T-helper 2 cell treated with Interferon-gamma antibody and Interleukin-4, amounts not matched to agents 100 ng/mL and 5 ng/mL, for 36 hours (primary cell): ENCODE measurements at regions not wholly inside any gene's neighbourhood (a gene's known extent, or its start where the extent isn't known, plus 50 kb on each side); places are given as distances from the start of the nearest gene placed in this dataset.

Source experiments
- intact Hi-C: fragments of 100-400 bp; cut with micrococcal nuclease; formaldehyde crosslinking; loops from one replicate; pipeline ENCODE4 v1.15.1; 2023

DNA sequence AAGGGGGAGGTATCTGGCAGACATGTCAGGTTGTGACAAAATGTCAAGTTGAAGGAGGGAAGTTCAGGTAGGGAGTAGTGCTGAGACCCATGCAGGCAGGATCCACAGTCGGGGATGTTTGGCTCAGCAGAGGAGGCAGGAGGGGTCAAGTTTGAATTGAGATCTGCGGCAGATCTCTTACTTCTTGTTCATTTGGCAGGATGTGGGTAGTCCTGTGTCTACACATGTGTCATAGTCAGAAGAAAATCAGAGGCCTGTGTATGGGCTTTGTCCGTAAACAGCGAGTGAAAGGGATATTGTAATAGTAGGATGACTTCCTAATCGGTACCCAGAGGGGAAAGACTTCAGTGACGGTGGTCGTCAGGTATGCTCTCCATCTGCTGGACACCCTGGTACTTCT, 203.8 kb upstream of the MTPN start:
- intact Hi-C loops = no loop called here

DNA sequence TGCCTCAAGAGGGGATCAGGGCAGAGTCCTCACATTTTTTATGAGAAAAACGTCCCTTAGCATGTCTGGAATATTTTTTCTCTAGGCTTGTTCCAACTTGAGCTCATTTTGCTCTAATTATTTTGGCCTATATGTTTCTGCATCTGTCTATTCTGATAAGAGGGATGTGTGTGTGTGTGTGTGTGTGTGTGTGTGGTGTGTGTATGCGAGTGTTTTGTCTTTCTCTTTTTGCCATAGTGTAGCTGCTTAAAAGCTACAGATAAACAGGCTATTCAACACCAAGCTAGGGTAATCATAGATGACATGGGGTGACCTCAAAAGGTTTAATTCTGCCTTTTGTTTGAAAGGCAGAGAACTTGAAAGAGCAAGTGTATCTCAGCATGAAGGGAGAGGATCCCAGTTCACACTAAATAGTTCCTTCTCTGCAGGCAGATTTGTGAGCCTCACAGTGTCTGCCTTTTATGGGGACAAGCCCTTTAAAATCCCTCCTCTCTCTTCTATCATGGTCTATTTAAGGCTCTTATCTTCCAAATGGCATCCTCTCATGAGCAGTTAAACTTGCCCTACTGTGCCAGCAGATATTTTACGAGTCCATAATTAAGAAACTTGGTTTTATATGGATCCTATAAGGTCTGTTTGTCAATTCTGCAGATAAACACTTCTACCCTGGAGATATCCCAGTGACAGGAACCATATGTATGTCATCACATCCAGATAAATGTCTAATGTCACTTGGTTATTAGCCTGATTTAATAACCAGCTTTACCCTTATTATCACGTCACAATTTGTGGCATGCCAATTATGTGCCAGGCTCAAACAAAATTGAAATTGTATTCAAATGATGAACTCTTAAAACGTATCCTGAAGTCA, 202.9 kb upstream of the MTPN start:
- intact Hi-C loops = no loop called here

DNA sequence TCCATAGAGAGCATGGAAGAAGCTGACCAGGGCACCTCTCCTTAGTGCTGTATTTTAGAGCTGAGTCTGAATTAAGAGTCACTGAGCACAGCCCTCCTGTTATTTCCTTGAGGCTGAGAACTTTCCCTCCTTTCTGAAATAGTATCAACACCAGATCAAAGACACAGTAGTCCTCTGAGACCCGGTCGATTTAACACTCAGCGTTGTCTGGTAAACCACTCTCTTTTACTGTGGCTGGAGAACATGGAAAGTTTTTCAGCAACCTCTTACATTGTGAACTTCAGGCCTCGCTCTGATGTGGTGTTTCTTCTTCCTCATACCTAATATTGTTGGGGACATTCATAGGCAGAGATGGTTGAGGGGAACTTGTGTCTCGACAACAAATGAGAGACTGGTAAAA, 202.0 kb upstream of the MTPN start:
- intact Hi-C loops = no loop called here

DNA sequence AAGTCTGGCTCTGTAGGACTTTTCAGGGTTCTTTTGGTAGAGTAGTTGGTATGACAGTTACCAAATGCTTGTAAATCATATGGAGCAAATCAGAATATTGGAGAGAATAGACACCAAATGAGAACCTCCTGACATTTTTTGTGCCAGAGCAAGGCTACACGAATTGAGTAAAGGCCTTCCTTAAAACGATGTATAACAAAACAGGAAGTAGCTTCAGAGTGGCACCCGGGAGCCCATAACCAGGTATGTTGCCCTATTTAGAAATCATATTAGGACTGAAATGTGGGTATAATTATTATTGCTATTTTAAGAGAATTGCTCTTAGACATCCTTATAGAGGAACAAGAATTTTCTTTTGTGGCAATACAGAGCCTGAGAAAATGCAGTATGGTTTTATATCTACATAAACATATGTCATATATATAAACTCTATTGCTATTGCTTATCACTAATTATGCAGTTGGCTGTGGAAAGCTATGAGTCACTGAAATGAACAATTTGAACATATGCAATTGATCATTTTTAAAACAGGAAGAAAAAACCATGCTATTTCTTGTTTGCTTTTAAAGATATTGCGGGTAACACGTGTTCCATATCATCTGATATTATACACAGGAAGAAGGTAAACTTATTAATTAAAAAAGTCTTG, 197.4 kb upstream of the MTPN start:
- intact Hi-C loops = no loop called here

DNA sequence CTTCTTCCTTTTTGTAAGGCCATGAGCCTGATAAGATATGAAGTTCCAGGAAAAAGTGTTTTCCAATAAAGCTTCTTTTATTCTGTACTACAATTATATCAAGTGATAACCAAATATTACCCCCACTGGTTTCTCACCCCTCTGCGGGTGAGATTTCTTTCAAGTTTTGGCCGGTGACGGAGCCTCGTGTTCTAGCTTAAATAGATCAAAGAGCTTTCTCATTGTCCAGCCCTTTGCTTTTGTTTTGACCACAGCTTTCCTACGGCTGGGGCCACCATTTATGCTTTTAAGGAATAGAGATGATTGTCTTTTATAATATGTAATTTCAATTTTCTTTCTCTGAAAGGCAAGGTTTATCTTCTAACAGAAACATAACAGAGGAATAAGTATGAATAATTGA, 196.7 kb upstream of the MTPN start:
- intact Hi-C loops = no loop called here

DNA sequence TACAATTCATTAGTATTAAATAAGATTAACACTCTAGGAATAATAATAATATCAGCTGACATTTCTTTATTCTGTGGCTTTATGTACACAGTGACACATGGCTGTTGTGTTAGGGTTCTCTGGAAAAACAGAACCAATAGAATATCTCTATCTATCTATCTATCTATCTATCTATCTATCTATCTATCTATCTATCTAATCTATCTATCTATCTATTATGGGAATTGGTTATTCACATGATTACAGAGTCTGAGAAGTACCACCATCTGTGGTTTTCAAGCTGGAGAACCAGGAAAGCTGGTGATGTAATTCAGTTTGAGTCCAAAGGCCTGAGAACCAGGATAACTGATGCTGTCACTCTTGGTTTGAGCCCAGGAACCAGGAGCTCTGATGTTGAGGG, 194.1 kb upstream of the MTPN start:
- intact Hi-C loops = no loop called here

DNA sequence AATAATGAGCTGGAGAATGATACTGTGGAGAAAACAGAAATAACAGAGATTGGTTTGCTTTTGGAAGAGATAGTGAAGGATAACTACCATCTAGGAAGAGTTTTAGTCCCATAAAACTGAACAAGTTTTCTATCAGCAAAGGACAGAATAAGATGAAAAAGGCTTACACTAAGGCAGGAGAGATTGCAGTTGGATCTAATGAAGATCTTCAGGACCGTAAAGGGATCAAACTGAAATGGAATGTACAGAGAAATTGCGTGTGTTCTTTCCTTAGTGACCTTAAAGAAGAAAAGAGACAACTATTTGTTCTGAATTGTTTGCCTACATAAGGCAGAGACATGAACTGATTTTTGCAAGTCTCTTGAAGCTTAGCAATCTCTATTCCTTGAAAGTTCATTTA, 191.7 kb upstream of the MTPN start:
- intact Hi-C loops = no loop called here

DNA sequence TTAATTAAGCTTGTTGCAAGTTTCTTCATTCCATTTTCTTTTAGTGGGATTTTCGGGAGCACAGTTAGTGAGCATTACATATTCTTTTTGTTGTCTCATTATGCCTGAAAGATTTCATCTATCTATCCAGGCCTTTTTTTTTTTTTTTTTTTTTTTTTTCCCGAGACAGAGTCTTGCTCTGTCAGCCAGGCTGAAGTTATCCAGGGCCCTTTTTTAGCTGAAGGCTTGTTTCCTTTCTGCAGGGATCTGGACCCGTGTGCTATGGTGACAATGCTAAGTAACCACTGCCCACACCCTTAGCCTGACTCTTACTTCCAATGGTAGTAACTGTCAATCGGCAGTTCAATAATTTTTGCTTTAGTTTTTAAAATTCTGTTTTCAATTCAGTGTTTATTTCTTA, 190.8 kb upstream of the MTPN start:
- intact Hi-C loops = no loop called here

DNA sequence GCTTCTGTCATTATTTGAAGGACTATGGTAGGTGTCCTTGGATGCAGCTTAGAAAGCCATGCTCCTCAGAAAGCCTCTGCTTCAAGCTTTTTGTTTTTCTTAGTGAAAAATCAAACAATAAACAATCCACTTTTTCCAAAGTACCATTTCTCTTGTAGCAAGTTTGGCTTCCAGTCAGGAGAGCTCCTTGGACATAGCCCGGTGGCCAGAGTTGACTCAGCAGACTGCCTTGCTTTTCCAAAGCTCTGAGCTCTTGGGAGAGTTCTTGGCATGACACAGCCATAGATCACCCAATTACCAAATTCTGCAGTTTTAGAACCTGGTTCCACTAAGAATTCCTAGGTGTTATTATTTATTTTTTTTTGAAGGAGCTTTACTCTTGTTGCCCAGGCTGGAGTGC, 189.4 kb upstream of the MTPN start:
- intact Hi-C loops = no loop called here

DNA sequence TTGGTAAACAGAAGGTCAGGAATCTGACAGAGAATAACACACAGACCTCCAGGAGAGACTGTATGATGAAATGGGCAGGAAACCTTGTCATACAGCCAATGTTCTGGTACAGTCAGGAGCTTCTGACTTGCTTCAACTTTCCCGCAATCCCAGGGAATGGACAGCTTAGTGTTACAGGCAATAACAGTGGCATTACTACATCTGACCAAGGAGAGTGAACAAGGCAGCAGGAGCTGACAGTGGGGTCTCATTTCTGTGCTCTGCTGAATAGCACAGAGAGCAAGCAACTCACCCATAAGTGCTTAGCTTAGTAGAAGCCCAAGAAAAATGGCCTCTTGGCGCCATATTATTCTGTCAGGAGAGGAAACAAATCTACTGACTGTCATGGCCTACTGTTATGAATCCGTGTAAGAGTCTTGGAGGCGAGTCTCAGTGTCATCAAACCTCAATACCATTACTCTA, 186.2 kb upstream of the MTPN start:
- intact Hi-C loops = no loop called here

DNA sequence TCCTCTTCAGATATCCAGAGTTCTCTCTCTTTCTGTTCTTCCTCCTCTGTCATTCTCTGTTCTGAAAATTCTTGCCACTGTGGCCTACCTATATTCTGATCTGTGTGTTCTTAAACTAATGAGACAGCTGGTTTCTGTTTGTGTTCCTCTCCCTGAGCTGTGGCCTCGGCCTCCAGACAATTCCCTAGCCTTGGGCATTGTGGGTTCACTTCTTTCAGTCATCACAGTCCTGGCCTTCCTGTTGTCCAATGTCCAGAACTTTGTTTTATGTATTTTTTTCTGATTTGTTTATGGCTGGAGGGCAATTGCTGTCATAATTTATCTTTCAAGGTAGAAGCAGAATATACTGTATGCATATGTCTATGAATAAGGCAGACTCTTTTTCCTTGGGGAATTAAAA, 173.2 kb upstream of the MTPN start:
- intact Hi-C loops = no loop called here

DNA sequence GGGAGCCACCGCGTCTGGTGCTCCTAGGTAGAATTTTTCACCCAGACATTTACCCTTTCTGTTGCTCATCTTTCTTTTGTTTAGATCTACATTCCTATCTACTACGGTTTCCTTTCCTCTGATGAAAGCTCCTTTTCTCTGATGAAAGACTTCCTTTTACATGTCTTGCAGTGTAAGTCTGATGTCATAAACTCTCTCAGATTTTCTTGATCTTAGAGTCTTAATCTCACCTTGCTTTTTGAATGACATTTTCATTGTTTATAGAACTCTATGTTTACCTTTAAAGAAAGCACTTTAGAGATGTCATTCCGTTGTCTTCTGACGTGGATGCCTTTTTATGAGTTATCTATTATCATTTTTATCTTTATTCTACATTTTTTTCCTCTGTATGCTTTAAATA, 171.8 kb upstream of the MTPN start:
- intact Hi-C loops = no loop called here

DNA sequence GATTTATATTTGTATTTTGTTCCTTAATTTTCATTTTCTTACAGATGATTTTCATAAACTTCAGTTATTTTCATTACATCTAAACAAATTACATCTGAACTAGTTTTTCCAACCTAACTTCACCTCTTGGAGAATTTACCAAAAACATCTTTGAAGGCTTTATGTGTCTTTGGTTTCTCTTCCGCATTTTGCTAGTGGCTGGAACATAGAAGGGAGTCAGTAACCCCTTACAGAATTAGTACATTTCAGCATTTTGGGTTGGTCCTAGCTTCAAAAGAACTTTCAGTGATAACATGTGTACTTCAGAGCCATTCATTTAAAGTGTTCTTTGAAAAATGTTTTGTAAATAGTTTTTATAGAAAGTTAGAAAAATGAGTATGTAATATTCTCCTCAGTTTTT, 169.8 kb upstream of the MTPN start:
- intact Hi-C loops = no loop called here

DNA sequence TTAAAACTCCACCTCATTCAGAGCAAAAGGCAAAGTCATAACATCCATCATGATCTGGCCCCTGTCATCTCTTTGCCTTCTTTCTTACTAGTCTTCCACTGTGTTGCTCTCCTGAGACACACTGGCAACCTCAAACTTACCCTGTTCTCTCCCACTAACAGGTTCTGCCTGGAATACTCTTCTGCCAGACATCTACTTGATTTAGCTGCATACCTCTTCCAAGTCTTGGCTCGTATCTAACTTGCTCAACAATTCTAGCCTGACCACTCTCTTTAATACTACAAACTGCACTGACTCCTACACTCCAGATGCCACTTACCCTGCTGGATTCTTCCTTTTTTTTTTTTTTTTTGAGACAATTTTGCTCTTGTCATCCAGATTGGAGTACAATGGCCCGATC, 167.0 kb upstream of the MTPN start:
- intact Hi-C loops = no loop called here

DNA sequence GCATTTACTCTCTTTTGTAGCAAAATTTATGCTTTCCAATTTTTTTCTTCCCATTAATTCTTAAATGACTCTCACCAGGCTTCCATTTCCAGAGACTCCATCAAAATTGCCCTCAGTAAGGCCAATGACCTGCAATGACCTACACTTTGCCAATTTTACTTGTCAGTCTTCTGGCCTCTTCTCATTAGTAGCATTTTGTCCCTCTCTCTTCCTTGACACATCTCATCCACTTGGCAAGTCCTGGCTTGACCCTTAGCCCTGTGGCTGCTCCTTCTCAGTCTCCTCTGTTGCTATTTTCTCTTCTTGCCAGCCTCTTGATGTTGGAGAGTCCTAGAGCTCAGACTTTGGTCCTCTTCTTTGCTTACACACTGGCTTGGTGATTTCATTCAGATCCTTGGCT, 166.1 kb upstream of the MTPN start:
- intact Hi-C loops = no loop called here

DNA sequence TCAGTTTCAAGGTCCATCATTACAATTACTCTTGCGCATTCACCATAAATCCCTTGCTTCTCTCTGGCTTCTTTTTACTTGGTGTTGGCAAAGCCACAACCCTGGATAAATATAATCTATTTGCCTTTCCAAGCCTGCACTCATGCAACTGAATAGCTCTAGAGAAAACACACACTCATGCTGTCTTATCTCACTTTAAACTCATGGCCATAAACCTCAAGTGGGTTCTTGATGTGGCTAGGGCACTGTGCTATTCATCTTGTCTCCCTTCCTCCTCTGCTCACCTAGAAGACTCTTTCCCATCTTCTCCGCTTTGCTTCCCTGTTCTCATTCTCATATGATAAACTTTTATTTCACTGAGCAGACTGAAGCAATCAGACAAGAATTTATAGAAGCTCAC, 165.4 kb upstream of the MTPN start:
- intact Hi-C loops = no loop called here

DNA sequence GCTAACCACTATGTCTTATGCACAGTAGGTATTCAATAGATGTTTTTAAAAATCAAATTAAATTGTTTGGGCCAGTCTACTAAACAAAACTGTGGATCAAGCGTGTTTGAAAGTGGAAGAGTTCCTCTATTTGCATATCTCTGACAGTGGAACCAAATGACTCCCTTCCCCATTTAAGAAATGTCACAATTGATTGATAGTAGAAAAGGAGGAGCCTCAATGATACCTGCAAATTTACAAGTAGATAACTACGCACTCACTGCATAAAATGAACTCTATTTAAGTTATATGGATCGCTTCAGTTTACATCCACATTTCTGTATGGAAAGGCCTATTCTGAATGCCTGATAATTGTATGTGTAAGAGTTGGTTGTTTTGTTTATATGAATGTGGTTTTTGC, 163.3 kb upstream of the MTPN start:
- intact Hi-C loops = no loop called here

DNA sequence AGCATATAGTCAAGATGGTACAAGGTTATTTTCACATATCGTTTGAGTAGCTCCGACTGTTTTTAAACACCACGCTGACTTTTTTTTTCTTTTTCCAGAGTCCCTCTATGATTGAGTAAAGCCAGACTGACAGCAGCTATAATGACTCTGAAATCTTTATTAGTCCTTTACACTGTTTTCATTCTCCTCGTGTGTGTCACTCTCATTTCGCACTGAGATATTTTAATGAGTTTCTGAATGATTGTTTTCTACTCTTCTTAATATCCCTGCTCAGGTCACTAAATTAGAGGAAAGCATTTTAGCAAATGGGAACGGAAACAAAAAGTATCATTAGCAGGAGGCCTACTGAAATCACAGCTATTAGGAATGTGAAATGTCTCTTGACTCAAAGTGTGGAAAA, 162.3 kb upstream of the MTPN start:
- intact Hi-C loops = no loop called here

DNA sequence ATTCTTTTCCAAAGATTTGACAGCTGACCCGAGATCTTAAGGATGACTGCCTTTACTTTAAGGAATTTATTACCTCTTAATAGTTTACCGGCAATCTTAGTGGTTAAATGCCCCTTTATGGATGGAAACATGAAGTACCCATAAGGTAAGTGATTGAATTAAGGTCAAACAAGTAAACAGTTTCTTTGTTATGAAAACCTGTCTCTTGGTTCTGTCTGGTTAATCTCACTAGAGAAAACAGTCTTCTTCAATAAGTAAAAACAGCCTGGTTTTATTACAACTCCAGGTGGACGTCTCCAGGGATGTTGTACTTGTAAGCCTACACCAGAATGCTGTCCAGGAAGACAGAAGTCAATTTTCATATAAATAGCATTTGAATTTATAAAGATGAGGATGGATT, 161.8 kb upstream of the MTPN start:
- intact Hi-C loops = no loop called here

DNA sequence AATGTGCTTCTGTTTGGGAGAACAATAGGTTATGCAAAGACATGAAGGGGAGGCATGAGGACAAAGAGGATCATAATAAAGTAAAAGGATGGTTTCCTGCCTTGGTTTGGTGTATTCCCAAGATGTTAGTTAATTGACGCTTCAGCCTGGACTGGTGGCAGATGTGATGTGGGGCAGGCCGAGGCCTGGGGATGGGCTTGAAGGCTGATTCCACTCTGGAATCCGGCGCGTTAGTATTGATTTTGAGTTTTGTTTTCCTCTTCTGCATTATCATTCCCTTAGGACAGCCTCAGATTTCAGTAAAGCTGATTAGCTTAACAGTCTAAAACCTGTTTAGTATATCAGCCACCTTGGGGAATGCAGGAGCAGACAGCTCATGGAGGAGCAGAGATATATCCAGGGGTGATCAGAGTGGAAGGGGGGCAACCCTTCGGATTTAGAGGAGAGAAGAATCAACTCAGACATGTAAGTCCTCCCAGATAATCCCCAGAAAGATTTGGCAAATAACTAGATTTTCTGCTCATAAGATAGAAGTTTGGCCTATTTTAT, 159.8 kb upstream of the MTPN start:
- intact Hi-C loops = no loop called here

DNA sequence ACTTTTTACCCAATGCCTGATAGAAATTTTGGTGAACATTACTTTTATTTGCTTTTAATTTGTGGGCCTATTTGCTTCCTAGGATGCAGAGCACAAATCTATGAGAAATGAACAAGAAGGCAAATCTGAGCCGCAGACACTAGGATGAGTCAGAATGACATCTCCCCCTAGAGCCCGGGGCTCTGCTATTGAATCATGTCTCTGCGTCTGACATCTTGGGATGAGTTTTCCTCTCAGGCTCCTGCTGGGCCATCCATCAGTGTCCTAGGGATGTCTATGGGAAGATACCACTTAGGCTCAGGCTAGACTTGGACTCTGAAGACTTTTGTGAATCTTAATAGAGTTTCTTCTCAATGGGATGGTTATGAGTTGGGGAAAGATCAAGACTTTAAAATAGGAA, 157.3 kb upstream of the MTPN start:
- intact Hi-C loops = no loop called here

DNA sequence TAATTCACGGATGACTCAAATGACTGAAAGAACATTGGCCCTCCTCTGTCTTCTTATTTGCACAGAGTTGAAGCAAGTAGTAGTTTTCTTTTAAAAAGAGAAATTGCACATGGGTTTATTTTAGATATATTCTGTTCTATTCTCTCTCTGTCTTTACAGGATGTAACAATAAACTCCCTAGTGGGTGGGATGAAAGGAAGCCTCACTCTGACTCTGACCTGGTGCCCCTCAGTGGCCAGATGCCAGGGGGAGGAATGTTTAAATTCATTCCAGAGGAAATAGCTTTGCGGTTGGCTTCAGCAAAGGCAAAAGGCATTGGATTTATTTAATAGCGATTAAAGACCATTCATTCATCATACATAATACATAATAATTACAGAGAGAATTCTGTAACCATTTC, 156.4 kb upstream of the MTPN start:
- intact Hi-C loops = no loop called here

DNA sequence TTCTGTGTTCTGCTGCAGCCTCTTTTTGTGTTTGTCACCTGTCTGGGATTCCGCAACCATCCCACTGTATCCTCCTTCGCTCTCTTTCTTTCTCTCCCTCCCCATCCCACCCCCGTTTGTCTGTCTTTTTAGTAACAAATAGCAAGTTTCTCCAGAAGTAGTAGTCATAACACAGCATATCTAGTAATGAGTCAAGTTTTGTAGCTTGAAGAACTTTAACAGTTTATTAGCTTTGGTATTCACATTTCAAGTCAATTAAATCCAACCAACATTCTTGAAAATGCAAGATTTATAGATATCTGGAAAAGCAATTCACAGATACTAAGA, 154.1 kb upstream of the MTPN start:
- intact Hi-C loops = no loop called here
